ENCODE measurements at regions not wholly inside any gene's neighbourhood (a gene's known extent, or its start where the extent isn't known, plus 50 kb on each side); places are given as distances from the start of the nearest gene placed in this dataset.
"Not testable (repeated sequence)": the region's sequence is repeated elsewhere in the genome, so short reads cannot be mapped to it uniquely, and the experiment has no call there.

DNA sequence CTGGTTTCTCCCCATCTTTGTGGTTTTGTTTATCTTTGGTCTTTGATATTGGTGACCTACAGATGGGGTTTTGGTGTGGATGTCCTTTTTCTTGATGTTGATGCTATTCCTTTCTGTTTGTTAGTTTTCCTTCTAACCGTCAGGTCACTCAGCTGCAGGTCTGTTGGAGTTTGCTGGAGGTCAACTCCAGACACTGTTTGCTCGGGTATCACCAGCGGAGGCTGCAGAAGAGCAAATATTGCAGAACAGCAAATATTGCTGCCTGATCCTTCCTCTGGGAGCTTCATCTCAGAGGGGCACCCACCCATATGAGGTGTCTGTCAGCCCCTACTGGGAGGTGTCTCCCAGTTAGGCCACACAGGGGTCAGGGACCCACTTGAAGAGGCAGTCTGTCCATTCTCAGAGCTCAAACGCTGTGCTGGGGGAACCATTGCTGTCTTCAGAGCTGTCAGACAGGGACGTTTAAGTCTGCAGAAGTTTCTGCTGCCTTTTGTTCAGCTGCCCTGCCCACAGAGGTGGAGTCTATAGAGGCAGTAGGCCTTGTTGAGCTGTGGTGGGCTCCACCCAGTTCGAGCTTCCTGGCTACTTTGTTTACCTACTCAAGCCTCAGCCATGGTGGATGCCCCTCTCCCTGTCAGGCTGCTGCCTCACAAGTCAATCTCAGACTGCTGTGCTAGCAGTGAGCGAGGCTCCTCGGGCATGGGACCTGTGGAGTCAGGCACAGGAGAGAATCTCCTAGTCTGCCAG is 94.8 kb upstream of the BNIP2 start:
- DNase-seq (ENCODE audit: low read depth), result not testable (repeated sequence)

- no peak for DNase-seq (ENCODE audit: low read depth)
Measured at GRCh38 chr15:59779110-59779509, 90.0 kb upstream of the BNIP2 start.

GRCh38 chr15:59764775-59765174 is 75.7 kb upstream of the BNIP2 start:
- no peak for DNase-seq (ENCODE audit: low read depth)

- DNase-seq (ENCODE audit: low read depth), result no peak
Measured at GRCh38 chr15:59762558-59762957, 73.4 kb upstream of the BNIP2 start.

- DNase-seq (ENCODE audit: low read depth), result not testable (repeated sequence)
Measured at GRCh38 chr15:59760256-59760655, 71.1 kb upstream of the BNIP2 start.

DNA sequence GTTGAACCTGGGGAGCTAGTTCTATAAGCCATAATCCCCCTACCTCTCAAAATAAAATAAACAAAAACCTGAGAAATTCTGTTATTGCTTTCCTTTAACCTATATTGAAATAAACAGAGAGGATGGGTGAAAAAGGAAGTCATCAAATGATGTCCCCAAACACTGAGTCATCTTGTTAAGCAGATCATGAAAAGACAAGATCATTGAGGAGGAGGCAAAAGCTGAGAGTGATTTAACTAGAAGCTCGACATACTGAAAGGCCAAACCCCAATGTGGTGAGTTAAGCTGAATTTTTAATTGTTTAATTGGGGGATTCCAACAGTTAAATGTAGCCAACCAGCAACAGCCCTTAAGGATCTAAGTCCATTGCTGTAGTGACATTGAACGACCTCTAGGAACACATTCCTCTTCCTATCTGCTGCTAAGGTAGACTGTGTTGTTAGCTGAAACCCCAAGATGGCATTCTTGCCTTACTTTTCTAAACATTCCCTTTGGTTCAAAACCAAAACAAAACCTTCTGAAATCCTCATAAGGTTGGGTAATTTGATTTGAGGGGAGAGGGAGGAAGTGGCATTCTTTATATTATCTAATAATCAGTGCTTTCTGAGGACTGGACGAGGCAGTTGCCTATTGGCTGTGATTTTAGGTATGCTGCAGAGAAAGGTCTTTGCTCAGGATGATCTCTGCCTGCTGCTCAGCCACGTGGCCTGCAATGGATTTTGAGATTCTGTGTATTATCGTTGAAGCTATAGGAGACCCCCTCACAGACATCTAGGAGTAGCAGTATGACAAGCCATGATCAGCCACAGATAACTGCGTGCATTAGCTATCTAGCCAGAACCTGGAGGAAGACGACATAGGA is 62.7 kb upstream of the BNIP2 start:
- no peak for DNase-seq (ENCODE audit: low read depth)

- DNase-seq (ENCODE audit: low read depth), result no peak
Measured at GRCh38 chr15:59746777-59747176, 57.7 kb upstream of the BNIP2 start.

- no peak for DNase-seq (ENCODE audit: low read depth)
Measured at GRCh38 chr15:59741274-59741906, 52.3 kb upstream of the BNIP2 start.

GRCh38 chr15:59739557-59740186 is 50.6 kb upstream of the BNIP2 start:
- no peak for DNase-seq (ENCODE audit: low read depth)

All from stimulated activated CD8-positive, alpha-beta memory T cell treated with anti-CD3 and anti-CD28 coated beads, Interleukin-15, amount 100 ng/mL, for 1 hour (primary cell).